T47D (cell line): ENCODE measurements at regions not wholly inside any gene's neighbourhood (a gene's known extent, or its start where the extent isn't known, plus 50 kb on each side); places are given as distances from the start of the nearest gene placed in this dataset.

Experiments
- DNase-seq, 2 experiments: peaks; one replicate each; pipeline versions ENCODE4 v3.0.0 to v3.0.0-alpha.2; 2011 to 2012; ENCODE audit warnings: low read depth in 1 of 2, low spot score in 1 of 2
- JUND ChIP-seq: IDR thresholded peaks from 2 replicates; pipeline ENCODE4 v1.6.1; 2012; ENCODE audit warnings: low read depth
- in situ Hi-C: cut with HindIII; loops from 2 replicates; pipeline ENCODE4 v1.10.0; 2016; ENCODE audit warnings: low sequenced_read_pairs, low pct_unique_long_range_greater_than_20kb

GRCh38 chr3:10599444-10599843 is 94.1 kb upstream of the ATP2B2 start:
- in situ Hi-C loops = no loop called here
- no peak for TF ChIP-seq JUND
- no peak for DNase-seq

GRCh38 chr3:10600296-10600714 is 94.9 kb upstream of the ATP2B2 start:
- in situ Hi-C loops = no loop called here
- no peak for TF ChIP-seq JUND
- no peak for DNase-seq

GRCh38 chr3:10600726-10601125 is 95.3 kb upstream of the ATP2B2 start:
- in situ Hi-C loops = no loop called here

GRCh38 chr3:10601151-10601856 is 95.9 kb upstream of the ATP2B2 start:
- in situ Hi-C loops = no loop called here
- no peak for TF ChIP-seq JUND
- DNase-seq = no peak

More at GRCh38 chr3:10600726-10601125, 95.3 kb upstream of the ATP2B2 start:
- DNase-seq = no peak
- TF ChIP-seq JUND = no peak

- no peak for TF ChIP-seq JUND
- in situ Hi-C loops = no loop called here
- DNase-seq = no peak
These were observed 96.5 kb upstream of the ATP2B2 start for GRCh38 chr3:10601857-10602230.

- in situ Hi-C loops = no loop called here
- DNase-seq = no peak
These were observed 96.9 kb upstream of the ATP2B2 start for GRCh38 chr3:10602271-10602670.

GRCh38 chr3:10602769-10603768 is 97.7 kb upstream of the ATP2B2 start:
- in situ Hi-C loops = no loop called here
- no peak for TF ChIP-seq JUND
- no peak for DNase-seq

More at GRCh38 chr3:10602271-10602670, 96.9 kb upstream of the ATP2B2 start:
- TF ChIP-seq JUND = no peak

GRCh38 chr3:10609134-10609533 is 103.7 kb upstream of the ATP2B2 start:
- no peak for DNase-seq
- no peak for TF ChIP-seq JUND
- in situ Hi-C loops = no loop called here

- no peak for DNase-seq
- in situ Hi-C loops = no loop called here
- TF ChIP-seq JUND = no peak
These were observed 108.8 kb upstream of the ATP2B2 start for GRCh38 chr3:10614168-10614567.

GRCh38 chr3:10615715-10616114 is 110.3 kb upstream of the ATP2B2 start:
- in situ Hi-C loops = no loop called here
- DNase-seq = no peak

GRCh38 chr3:10616321-10616720 is 110.9 kb upstream of the ATP2B2 start:
- in situ Hi-C loops = no loop called here
- no peak for DNase-seq

More at GRCh38 chr3:10615715-10616114, 110.3 kb upstream of the ATP2B2 start:
- TF ChIP-seq JUND = no peak

GRCh38 chr3:10619989-10620832 is 114.8 kb upstream of the ATP2B2 start:
- DNase-seq = no peak
- in situ Hi-C loops = no loop called here
- TF ChIP-seq JUND = no peak

More at GRCh38 chr3:10616321-10616720, 110.9 kb upstream of the ATP2B2 start:
- no peak for TF ChIP-seq JUND
